ENCODE measurements at regions not wholly inside any gene's neighbourhood (a gene's known extent, or its start where the extent isn't known, plus 50 kb on each side); places are given as distances from the start of the nearest gene placed in this dataset.

DNA sequence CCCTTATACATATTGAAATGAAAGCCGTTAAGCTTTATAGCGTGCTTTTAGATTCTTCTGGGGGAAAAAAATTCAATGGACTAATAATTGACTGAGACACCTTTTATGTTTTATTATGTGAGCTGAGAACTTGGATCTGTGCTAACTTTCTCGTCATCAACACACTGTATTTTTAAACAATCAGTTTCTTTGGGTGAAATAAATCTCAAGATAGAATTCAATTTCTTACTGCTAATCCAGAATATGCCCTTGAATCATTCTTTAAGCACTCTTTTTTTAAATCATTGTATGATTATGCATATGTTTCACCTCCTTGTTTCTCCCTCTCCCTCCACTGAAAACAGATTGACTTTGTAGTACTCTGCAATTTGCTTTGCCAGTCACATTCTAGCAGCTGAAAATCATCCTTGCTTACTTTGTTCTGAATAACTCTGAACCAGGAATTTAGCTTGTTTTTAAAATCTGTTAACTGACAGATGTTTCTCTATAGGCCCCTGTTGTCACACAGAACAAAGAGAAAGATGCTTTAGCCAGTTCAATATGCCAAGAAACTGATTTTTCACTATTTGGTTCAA lies 81.5 kb downstream of the SLIT2 start:
- TF ChIP-seq POLR2AphosphoS5 (IDR thresholded peaks at IDR 0.05; ENCODE audit: low read depth, low read length) = no peak
- no peak for TF ChIP-seq SIN3A (IDR thresholded peaks at IDR 0.05; ENCODE audit: borderline replicate concordance, insufficient read depth, low read depth, low read length)
- in situ Hi-C loops (cut with HindIII; ENCODE audit: low pct_unique_long_range_greater_than_20kb, low sequenced_read_pairs) (no loop called here), intact Hi-C loops (cut with micrococcal nuclease; ENCODE audit: unreplicated experiment) (no loop called here)
- DNase-seq (ENCODE audit: low read depth, low spot score) (no peak), ATAC-seq (no peak)
- no peaks in the 10 kb centered on the region for H3K27me3 ChIP-seq (ENCODE audit: control insufficient read depth, insufficient read depth, low read length)
- H3K36me3 ChIP-seq (ENCODE audit: control insufficient read depth, insufficient read depth, low read length) = no peaks in the 10 kb centered on the region
- no peaks in the 10 kb centered on the region for H3K9me3 ChIP-seq (ENCODE audit: control insufficient read depth, insufficient read depth, low read depth, low read length)
- no peak overlapping the region for H3K27ac ChIP-seq (ENCODE audit: low read length)
- CTCF ChIA-PET = no interaction called here
- H3K4me1 ChIP-seq (ENCODE audit: control insufficient read depth, insufficient read depth, low read length) = no peaks in the 10 kb centered on the region
- POLR2A ChIA-PET = no interaction called here
- no TSS peak for BruUV-seq (replicated peaks)
- H3K4me3 ChIP-seq (ENCODE audit: low read depth in 2 of 2, low read length in 2 of 2) = no peak overlapping the region

DNA sequence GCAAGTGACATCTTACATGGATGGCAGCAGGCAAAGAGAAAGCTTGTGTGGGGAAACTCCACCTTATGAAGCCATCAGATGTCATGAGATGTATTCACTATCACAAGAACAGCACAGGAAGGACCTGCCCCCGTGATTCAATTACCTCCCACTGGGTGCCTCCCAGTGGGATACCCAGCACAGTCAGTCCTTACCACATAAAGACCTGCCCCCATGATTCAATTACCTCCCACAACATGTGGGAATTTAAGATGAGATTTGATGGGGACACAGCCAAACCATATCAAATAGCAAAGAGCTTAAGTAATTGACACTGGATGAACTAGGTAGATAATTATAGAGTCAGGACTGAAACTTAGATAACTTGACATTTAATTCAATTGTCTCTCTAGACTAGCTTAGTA lies 85.6 kb downstream of the SLIT2 start:
- DNase-seq (ENCODE audit: low read depth, low spot score) = no peak
- H3K4me1 ChIP-seq (ENCODE audit: control insufficient read depth, insufficient read depth, low read length) = no peaks in the 10 kb centered on the region
- no peak overlapping the region for H3K27ac ChIP-seq (ENCODE audit: low read length)
- ChIA-PET POLR2A (no interaction called here), CTCF (no interaction called here)
- H3K9me3 ChIP-seq (ENCODE audit: control insufficient read depth, insufficient read depth, low read depth, low read length) = no peaks in the 10 kb centered on the region
- no peak overlapping the region for H3K4me3 ChIP-seq (ENCODE audit: low read depth in 2 of 2, low read length in 2 of 2)
- intact Hi-C loops (cut with micrococcal nuclease; ENCODE audit: unreplicated experiment) (no loop called here), in situ Hi-C loops (cut with HindIII; ENCODE audit: low pct_unique_long_range_greater_than_20kb, low sequenced_read_pairs) (no loop called here)
- H3K36me3 ChIP-seq (ENCODE audit: control insufficient read depth, insufficient read depth, low read length) = no peaks in the 10 kb centered on the region
- no peaks in the 10 kb centered on the region for H3K27me3 ChIP-seq (ENCODE audit: control insufficient read depth, insufficient read depth, low read length)
- TF ChIP-seq SIN3A (IDR thresholded peaks at IDR 0.05; ENCODE audit: borderline replicate concordance, insufficient read depth, low read depth, low read length) = no peak
- TF ChIP-seq, protein P1, sequence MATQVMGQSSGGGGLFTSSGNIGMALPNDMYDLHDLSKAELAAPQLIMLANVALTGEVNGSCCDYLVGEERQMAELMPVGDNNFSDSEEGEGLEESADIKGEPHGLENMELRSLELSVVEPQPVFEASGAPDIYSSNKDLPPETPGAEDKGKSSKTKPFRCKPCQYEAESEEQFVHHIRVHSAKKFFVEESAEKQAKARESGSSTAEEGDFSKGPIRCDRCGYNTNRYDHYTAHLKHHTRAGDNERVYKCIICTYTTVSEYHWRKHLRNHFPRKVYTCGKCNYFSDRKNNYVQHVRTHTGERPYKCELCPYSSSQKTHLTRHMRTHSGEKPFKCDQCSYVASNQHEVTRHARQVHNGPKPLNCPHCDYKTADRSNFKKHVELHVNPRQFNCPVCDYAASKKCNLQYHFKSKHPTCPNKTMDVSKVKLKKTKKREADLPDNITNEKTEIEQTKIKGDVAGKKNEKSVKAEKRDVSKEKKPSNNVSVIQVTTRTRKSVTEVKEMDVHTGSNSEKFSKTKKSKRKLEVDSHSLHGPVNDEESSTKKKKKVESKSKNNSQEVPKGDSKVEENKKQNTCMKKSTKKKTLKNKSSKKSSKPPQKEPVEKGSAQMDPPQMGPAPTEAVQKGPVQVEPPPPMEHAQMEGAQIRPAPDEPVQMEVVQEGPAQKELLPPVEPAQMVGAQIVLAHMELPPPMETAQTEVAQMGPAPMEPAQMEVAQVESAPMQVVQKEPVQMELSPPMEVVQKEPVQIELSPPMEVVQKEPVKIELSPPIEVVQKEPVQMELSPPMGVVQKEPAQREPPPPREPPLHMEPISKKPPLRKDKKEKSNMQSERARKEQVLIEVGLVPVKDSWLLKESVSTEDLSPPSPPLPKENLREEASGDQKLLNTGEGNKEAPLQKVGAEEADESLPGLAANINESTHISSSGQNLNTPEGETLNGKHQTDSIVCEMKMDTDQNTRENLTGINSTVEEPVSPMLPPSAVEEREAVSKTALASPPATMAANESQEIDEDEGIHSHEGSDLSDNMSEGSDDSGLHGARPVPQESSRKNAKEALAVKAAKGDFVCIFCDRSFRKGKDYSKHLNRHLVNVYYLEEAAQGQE (IDR thresholded peaks at IDR 0.05; ENCODE audit: insufficient read depth in 1 of 2, low read depth in 2 of 2, low read length in 1 of 2) = no peak
- TF ChIP-seq, protein P2, sequence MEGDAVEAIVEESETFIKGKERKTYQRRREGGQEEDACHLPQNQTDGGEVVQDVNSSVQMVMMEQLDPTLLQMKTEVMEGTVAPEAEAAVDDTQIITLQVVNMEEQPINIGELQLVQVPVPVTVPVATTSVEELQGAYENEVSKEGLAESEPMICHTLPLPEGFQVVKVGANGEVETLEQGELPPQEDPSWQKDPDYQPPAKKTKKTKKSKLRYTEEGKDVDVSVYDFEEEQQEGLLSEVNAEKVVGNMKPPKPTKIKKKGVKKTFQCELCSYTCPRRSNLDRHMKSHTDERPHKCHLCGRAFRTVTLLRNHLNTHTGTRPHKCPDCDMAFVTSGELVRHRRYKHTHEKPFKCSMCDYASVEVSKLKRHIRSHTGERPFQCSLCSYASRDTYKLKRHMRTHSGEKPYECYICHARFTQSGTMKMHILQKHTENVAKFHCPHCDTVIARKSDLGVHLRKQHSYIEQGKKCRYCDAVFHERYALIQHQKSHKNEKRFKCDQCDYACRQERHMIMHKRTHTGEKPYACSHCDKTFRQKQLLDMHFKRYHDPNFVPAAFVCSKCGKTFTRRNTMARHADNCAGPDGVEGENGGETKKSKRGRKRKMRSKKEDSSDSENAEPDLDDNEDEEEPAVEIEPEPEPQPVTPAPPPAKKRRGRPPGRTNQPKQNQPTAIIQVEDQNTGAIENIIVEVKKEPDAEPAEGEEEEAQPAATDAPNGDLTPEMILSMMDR (IDR thresholded peaks at IDR 0.05) = no peak
- TF ChIP-seq TCF7L2 (IDR thresholded peaks at IDR 0.05; ENCODE audit: low read depth, low read length) = no peak
- no peak for TF ChIP-seq POLR2AphosphoS5 (IDR thresholded peaks at IDR 0.05; ENCODE audit: low read depth, low read length)
- ATAC-seq = no peak
- no TSS peak for BruUV-seq (replicated peaks)

DNA sequence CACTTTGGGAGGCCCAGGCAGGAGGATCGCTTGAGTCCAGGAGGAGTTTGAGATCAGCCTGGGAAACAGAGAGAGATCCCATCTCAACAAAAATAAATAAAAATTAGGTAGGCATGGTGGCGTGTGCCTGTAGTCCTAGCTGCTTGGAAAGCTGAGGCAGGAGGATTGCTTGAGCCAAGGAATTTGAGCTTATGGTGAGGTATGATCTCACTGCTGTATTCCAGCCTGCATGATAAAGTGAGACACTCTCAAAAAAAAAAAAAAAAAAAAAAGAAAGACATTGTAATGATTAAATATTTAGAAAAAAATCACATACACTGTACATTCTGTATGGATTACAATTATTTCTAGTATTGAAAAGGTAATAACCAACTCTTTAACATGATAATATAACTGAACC lies 87.1 kb downstream of the SLIT2 start:
- Histone ChIP-seq H3K4me3 (ENCODE audit: low read depth in 2 of 2, low read length in 2 of 2) (no peak overlapping the region), H3K27me3 (ENCODE audit: control insufficient read depth, insufficient read depth, low read length) (no peaks in the 10 kb centered on the region), H3K9me3 (ENCODE audit: control insufficient read depth, insufficient read depth, low read depth, low read length) (no peaks in the 10 kb centered on the region), H3K36me3 (ENCODE audit: control insufficient read depth, insufficient read depth, low read length) (no peaks in the 10 kb centered on the region), H3K27ac (ENCODE audit: low read length) (no peak overlapping the region), H3K4me1 (ENCODE audit: control insufficient read depth, insufficient read depth, low read length) (no peaks in the 10 kb centered on the region)
- no peak for DNase-seq (ENCODE audit: low read depth, low spot score)
- in situ Hi-C loops (cut with HindIII; ENCODE audit: low pct_unique_long_range_greater_than_20kb, low sequenced_read_pairs) = no loop called here
- TF ChIP-seq, protein P2 (IDR thresholded peaks at IDR 0.05) = no peak
- TF ChIP-seq TCF7L2 (IDR thresholded peaks at IDR 0.05; ENCODE audit: low read depth, low read length) (no peak), SIN3A (IDR thresholded peaks at IDR 0.05; ENCODE audit: borderline replicate concordance, insufficient read depth, low read depth, low read length) (no peak)
- TF ChIP-seq, protein P1 (IDR thresholded peaks at IDR 0.05; ENCODE audit: insufficient read depth in 1 of 2, low read depth in 2 of 2, low read length in 1 of 2) = no peak
- ChIA-PET POLR2A (no interaction called here), CTCF (interaction anchor here (0.6 to 0.7 kb wide), 2 partner anchors 91 to 431 kb away, joined by 3 to 13 read pairs; no protein-coding TSS in a partner anchor)
- intact Hi-C loops (cut with micrococcal nuclease; ENCODE audit: unreplicated experiment) = no loop called here
- no TSS peak for BruUV-seq (replicated peaks)
- no peak for ATAC-seq
